HFF-Myc (cell line): ENCODE measurements at regions not wholly inside any gene's neighbourhood (a gene's known extent, or its start where the extent isn't known, plus 50 kb on each side); places are given as distances from the start of the nearest gene placed in this dataset.

Experiments
- DNase-seq: peaks from one replicate; pipeline ENCODE4 v3.0.0-alpha.2; 2011; ENCODE audit warnings: low read depth; ENCODE audit errors: extremely low read depth
- H3K4me3 ChIP-seq: replicated peaks from 2 replicates; pipeline ENCODE4 v1.5.1; 2011; ENCODE audit warnings: low read depth, mild to moderate bottlenecking, control low read depth, low read length
- CTCF ChIP-seq: IDR thresholded peaks from 2 replicates; pipeline ENCODE4 v1.5.1; 2012; ENCODE audit warnings: mild to moderate bottlenecking, low read depth, low read length, control low read depth; ENCODE audit errors: missing control alignments

- no peak for TF ChIP-seq CTCF
- DNase-seq, result no peak
- no peak overlapping the region for H3K4me3 ChIP-seq
These were observed 72.0 kb upstream of the TARDBP start for GRCh38 chr1:10940451-10940804.

GRCh38 chr1:10940838-10941237 is 71.6 kb upstream of the TARDBP start:
- DNase-seq, result no peak
- H3K4me3 ChIP-seq, result no peak overlapping the region
- TF ChIP-seq CTCF, result no peak

- DNase-seq, result no peak
- H3K4me3 ChIP-seq, result no peak overlapping the region
- TF ChIP-seq CTCF, result peak; percentile 95
These were observed 70.4 kb upstream of the TARDBP start for GRCh38 chr1:10941891-10942541.

GRCh38 chr1:10942542-10942912 is 69.9 kb upstream of the TARDBP start:
- no peak for TF ChIP-seq CTCF
- no peak overlapping the region for H3K4me3 ChIP-seq
- DNase-seq, result no peak

- H3K4me3 ChIP-seq, result no peak overlapping the region
- DNase-seq, result no peak
- no peak for TF ChIP-seq CTCF
These were observed 69.4 kb upstream of the TARDBP start for GRCh38 chr1:10943041-10943440.

- TF ChIP-seq CTCF, result no peak
- peak overlapping the region; percentile 17 for H3K4me3 ChIP-seq
- no peak for DNase-seq
These were observed 68.3 kb upstream of the TARDBP start for GRCh38 chr1:10943991-10944730.

- no peak for TF ChIP-seq CTCF
- DNase-seq, result no peak
- no peak overlapping the region for H3K4me3 ChIP-seq
These were observed 66.4 kb upstream of the TARDBP start for GRCh38 chr1:10945991-10946509.
